ENCODE measurements at regions not wholly inside any gene's neighbourhood (a gene's known extent, or its start where the extent isn't known, plus 50 kb on each side); places are given as distances from the start of the nearest gene placed in this dataset.
"Not testable (repeated sequence)": the region's sequence is repeated elsewhere in the genome, so short reads cannot be mapped to it uniquely, and the experiment has no call there.

DNA sequence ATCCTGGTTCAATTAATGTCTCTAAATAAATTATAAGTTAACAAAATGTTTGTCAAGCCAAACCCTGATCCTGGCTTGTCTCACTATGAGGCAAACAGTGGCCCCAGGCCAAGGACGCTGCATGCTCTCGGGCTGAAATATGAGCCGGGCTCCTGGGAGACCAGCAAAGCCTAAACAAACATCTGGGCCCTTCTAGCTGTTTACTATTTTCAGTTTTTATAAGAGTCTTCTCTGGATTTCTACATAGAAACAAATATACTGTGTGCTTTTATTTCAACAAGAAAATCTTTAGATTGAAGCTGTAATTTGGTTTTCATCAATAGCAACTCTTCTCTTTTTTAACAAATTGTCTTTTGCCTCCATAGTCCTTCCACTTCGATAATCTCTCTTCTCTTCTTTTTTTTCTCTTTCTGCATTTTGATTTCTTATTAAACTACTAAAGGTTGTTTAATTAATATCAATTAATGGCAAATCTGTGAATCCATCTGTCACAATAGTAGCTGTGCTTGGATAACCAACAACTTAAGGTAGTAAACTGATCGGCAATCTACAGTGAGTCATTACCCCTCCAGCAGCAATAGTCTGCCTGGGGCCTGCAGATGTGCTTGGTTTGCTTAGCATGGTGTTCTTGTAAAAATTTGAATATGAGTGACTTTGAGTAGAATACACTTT lies 83.3 kb upstream of the DNAJC1 start (continued):
- TF ChIP-seq, protein P1, sequence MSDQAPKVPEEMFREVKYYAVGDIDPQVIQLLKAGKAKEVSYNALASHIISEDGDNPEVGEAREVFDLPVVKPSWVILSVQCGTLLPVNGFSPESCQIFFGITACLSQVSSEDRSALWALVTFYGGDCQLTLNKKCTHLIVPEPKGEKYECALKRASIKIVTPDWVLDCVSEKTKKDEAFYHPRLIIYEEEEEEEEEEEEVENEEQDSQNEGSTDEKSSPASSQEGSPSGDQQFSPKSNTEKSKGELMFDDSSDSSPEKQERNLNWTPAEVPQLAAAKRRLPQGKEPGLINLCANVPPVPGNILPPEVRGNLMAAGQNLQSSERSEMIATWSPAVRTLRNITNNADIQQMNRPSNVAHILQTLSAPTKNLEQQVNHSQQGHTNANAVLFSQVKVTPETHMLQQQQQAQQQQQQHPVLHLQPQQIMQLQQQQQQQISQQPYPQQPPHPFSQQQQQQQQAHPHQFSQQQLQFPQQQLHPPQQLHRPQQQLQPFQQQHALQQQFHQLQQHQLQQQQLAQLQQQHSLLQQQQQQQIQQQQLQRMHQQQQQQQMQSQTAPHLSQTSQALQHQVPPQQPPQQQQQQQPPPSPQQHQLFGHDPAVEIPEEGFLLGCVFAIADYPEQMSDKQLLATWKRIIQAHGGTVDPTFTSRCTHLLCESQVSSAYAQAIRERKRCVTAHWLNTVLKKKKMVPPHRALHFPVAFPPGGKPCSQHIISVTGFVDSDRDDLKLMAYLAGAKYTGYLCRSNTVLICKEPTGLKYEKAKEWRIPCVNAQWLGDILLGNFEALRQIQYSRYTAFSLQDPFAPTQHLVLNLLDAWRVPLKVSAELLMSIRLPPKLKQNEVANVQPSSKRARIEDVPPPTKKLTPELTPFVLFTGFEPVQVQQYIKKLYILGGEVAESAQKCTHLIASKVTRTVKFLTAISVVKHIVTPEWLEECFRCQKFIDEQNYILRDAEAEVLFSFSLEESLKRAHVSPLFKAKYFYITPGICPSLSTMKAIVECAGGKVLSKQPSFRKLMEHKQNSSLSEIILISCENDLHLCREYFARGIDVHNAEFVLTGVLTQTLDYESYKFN (CRISPR knock-in tag; conservative IDR thresholded peaks at IDR 0.05): peak; percentile 71
- TF ChIP-seq ZBTB7B (CRISPR knock-in tag; IDR thresholded peaks at IDR 0.05) (no peak), ZNF468 (CRISPR knock-in tag; IDR thresholded peaks at IDR 0.05) (no peak), GATAD2A (CRISPR knock-in tag; IDR thresholded peaks at IDR 0.05) (peak; percentile 50)
- TF ChIP-seq, protein P2, sequence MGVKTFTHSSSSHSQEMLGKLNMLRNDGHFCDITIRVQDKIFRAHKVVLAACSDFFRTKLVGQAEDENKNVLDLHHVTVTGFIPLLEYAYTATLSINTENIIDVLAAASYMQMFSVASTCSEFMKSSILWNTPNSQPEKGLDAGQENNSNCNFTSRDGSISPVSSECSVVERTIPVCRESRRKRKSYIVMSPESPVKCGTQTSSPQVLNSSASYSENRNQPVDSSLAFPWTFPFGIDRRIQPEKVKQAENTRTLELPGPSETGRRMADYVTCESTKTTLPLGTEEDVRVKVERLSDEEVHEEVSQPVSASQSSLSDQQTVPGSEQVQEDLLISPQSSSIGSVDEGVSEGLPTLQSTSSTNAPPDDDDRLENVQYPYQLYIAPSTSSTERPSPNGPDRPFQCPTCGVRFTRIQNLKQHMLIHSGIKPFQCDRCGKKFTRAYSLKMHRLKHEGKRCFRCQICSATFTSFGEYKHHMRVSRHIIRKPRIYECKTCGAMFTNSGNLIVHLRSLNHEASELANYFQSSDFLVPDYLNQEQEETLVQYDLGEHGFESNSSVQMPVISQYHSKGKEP (CRISPR knock-in tag; IDR thresholded peaks at IDR 0.05): no peak

DNA sequence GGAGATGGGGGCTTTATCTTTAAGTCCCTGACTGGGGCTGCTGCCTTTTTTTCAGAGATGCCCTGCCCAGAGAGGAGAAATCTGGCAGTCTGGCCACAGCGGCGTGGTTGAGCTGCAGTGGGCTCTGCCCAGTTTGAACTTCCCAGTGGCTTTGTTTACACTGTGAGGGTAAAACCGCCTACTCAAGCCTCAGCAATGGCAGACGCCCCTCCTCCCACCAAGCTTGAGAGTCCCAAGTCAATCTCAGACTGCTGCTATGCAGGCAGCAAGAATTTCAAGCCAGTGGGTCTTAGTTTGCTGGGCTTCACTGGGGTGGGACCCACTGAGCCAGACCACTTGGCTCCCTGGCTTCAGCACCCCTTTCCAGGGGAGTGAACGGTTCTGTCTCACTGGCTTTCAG lies 76.4 kb upstream of the DNAJC1 start:
- H3K27me3 ChIP-seq (ENCODE audit: control insufficient read depth in 1 of 2, insufficient read depth in 2 of 2, low read length in 2 of 2); H3K9me3 ChIP-seq (ENCODE audit: low read length); FAIRE-seq; H3K79me2 ChIP-seq (ENCODE audit: insufficient read depth, low read length); CTCF ChIA-PET (ENCODE audit: low intra/inter-chr PET ratio, low total read pairs); POLR2A ChIA-PET; H3K4me1 ChIP-seq (ENCODE audit: insufficient read depth, low read length); H3K4me3 ChIP-seq (replicated peaks in 1 of 3; ENCODE audit: insufficient read depth in 1 of 3, low read depth in 2 of 3, low read length in 3 of 3); H4K20me1 ChIP-seq (ENCODE audit: insufficient read depth, low read length); ATAC-seq; in situ Hi-C loops (cut with HindIII; ENCODE audit: extremely low pct_ligation_motif_present, low pct_unique_long_range_greater_than_20kb); H3K27ac ChIP-seq (ENCODE audit: extremely low read length, insufficient read depth, low read length); intact Hi-C loops (cut with micrococcal nuclease; ENCODE audit: unreplicated experiment); H2AFZ ChIP-seq (ENCODE audit: low read length); H3K9ac ChIP-seq (ENCODE audit: insufficient read depth, low read depth, low read length); BruUV-seq (replicated peaks); DNase-seq (ENCODE audit: low spot score); H3K4me2 ChIP-seq (ENCODE audit: low read depth, low read length); H3K36me3 ChIP-seq (replicated peaks in 1 of 2; ENCODE audit: control insufficient read depth in 1 of 2, insufficient read depth in 2 of 2, low read length in 2 of 2): not testable (repeated sequence)
- WGBS (ENCODE audit: low lambda C conversion rate): 0% methylated on average over 2 of the region's 5 CpGs

Data from HepG2 (cell line).